HG02610 (cell line): ENCODE measurements at regions not wholly inside any gene's neighbourhood (a gene's known extent, or its start where the extent isn't known, plus 50 kb on each side); places are given as distances from the start of the nearest gene placed in this dataset.
A peak's percentile ranks its signal among the peaks of the same experiment; 100 is the strongest.
"Not testable (repeated sequence)": the region's sequence is repeated elsewhere in the genome, so short reads cannot be mapped to it uniquely, and the experiment has no call there.

Experiments
- ATAC-seq: cut with Tn5 transposase; IDR thresholded peaks from one replicate; pipeline ENCODE4 v1.9.1; 2021; ENCODE audit warnings: mild to moderate bottlenecking, moderate library complexity; ENCODE audit not compliant: unreplicated experiment

DNA sequence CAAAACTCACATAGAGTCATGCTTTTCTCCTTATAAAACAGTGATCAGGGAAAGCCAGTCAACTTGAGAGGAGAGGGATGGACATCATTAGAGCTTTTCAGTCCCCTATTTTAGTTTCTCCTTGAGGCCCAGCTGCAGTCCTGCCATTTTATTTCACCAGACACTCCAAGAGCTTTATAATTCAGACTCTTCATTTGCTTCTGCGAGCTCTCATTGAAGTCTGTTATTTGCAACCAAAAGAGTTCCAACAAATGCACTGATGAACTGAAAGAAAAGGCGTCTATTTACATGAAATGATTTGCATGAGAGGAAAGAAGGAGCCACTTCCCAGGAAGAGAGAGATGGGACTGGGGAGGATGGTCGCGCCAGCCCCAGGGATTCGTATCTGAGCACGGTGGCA is 86.8 kb downstream of the NDUFA12 start:
- no peak for ATAC-seq

DNA sequence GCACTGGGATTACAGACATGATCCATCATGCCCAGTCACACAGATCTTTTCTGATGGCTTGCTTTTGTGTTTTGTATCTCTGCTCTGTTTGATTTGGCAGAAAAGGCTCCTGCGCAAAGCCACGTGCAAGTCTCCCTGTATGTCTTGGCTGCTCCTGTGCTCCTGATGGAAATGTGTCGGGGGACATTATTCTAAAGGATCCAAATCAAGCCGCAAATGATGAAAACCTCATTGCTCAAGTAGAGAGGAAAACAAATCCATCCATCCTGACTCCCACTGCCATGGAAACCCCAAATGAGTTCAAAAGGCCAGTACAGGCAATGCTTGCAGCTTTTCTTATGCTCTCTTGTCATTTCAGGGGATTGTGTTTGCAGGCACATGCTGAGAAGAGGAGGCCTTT is 93.8 kb downstream of the NDUFA12 start:
- ATAC-seq: no peak

DNA sequence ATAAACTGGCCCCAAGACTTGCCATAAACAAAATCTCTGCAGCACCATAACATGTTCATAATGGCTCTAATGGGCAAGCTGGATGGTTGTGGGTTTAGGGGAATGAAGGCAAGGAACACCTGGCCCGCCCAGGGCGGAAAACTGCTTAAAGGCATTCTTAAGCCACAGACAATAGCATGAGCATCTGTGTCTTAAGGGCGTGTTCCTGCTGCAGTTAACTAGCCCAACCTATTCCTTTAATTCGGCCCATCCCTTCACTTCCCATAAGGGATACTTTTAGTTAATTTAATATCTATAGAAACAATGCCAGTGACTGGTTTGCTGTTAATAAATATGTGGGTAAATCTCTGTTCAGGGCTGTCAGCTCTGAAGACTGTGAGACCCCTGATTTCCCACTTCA is 97.7 kb downstream of the NDUFA12 start:
- ATAC-seq: not testable (repeated sequence)

DNA sequence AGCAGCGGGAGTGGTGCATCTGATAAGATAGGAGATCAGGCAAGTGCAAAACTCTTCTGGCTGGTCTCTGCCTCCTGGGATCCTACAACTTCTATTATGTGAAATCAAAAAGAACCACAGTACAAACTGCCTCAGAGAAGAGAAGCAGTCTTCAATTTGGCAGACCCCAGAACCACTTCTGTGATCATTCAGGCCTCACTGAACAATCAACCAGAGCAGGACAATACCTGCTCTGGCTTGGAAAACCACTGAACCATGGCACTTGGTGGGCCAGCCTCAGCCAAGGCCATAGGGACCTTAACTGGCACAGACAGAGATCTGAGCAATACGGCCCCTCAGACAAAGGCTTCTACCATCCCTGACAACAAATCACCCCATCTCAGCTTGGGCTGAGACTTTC is 103.0 kb downstream of the NDUFA12 start:
- ATAC-seq: no peak

DNA sequence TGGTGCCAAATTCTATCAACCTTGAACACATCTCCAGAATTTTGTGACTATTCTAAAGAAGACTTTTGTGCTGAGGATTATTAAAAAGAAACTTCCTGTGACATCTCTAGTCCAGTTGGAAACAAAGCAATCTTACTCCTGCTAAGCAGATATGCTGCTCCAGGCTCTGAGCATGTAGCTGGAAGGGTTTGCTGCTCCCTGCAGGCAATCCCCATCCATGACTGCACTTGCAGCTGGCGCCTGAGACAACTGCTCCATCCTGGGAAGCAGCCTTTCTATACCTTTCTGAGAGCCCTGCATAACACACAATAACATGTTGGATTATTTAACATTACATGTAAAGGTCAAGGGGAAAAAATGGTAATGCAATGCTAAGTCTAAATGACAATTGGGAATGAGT is 105.1 kb downstream of the NDUFA12 start:
- no peak for ATAC-seq

DNA sequence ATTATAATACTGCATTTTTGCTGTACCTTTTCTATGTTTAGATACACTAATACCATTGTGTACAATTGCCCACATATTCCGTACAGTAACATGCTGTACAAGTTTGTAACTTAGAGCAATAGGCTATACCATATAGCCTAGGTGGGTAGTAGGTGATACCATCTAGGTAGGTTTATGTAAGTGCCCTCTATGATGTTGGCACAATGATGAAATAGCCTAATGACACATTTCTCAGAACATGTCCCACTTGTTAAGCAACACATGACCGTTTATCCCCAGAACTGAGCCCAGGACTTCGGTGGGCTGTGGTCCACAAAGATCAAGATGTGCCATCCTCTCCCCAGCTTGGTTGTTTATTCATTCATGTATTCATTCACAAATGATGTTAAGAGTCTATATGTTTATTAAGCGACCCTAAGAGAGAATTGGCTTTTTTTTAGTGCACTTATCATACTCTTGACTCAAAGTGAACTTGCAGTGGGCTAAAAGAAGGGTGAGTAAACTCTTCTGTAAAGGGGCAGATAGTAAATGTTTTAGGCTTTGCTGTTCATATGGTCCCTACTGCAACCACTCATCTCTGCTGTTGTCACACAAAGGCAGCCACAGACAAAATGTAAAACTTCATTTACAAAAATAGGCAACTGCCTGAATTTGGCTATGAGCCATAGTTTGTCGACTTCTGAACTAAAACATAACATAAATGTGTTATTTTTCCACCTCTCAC is 110.8 kb downstream of the NDUFA12 start:
- ATAC-seq: no peak

DNA sequence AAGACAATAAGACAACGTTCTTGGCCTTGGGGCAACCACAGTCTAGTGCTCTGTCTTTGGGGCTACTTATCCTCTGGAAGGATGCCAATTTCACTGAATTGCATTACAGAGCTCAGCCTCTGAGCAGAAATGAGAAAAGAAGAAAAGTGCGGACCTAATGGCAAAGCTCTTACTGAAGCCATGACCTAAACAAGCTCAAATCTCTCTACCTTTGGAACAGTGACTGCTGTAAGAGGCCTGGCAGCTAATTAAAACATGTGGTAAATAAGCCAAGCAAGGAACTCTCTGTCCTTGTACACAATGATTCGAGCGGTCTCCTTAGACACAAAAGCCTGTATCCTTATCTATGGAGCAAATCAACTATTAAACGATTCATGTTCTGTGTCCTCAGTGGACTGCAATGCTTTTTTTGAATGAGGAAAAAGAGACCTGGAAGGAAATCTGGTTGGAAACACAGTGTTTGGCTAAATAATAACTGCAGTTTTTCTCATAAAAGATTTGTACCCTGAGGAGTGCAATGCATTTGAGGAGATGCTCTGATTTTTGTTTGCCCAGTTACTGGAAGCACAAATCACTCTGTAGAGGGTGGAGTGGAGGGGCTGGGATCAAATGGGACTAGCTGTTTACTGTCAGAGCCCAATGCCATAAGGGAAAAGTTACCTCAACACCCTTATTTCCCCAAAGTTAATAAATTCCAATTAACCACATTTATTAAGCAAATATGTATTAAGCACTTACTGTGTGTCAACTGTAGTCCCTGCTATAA is 113.9 kb downstream of the NDUFA12 start:
- no peak for ATAC-seq

DNA sequence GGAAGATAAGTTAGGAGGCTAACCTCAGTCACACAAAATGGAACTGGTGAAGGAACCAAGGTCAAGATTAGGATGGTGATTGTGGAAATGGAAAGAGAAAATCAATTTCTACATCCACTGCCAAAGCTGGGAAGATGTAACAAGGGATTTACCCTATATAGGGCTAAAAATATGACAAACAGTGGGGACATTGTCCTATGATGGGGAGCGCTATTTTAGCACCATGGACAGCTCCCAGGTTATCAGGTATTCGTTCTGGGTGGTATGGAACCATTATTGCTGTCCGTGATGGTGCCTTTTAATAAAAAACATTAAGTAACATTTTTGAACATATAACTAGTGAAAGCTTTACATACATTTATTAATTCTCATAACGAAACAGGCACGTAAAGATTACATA is 124.0 kb downstream of the NDUFA12 start:
- ATAC-seq: no peak

DNA sequence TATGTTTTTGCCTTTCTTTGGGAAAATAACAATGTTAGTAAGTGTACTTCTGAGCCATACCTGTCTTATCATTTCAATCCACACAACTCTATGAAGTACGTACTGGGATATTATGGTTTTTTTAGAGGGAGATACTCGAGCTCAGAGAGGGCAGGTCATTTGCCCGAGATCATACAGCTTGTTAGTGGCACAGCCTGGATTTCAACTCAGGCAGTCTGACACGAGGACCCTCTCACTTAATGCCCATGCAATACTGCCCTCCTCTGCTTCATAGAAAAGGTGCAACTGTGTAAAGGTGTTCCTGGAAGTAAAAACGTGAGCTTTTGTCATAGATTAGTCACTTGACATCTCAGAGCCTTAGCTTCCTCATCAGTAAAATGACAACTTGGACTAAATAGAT is 128.0 kb downstream of the NDUFA12 start:
- ATAC-seq: peak; percentile 56

DNA sequence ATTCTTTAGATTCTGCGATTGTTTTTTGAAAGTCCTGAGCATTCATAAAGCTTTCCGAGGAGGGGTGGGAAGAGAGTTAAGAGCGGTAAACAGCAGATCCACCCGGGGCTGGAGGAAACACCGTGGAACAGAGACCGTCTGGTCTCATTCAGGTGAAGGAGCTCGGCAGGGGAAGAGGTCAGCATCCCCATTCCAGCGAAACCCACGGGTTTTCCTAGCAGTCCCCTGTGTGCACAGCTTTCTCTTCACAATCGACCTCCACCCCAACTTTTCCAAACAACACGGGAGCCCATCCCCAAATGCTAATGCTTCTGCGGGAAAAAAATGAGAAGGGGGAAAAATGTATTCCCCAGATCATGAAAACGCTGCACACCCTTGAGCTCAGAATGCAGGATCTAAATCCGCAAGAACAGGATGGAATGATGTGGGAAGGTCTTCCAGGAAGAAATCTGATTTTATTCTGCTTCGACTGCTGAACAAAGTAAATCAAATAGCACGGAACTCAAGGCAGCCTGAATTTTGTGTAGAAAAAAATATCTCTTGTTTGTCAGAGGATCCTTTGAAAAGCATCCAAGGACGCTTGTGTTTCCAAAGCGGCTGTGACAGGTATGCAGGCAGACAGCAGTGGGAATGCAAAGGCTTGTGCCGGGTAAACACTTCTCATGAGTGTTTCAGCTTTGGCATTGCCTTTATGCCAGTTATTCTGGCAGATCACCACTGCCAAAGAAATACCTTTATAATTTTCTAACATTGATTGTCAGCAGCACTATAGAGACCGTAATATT is 128.8 kb downstream of the NDUFA12 start:
- ATAC-seq: no peak

DNA sequence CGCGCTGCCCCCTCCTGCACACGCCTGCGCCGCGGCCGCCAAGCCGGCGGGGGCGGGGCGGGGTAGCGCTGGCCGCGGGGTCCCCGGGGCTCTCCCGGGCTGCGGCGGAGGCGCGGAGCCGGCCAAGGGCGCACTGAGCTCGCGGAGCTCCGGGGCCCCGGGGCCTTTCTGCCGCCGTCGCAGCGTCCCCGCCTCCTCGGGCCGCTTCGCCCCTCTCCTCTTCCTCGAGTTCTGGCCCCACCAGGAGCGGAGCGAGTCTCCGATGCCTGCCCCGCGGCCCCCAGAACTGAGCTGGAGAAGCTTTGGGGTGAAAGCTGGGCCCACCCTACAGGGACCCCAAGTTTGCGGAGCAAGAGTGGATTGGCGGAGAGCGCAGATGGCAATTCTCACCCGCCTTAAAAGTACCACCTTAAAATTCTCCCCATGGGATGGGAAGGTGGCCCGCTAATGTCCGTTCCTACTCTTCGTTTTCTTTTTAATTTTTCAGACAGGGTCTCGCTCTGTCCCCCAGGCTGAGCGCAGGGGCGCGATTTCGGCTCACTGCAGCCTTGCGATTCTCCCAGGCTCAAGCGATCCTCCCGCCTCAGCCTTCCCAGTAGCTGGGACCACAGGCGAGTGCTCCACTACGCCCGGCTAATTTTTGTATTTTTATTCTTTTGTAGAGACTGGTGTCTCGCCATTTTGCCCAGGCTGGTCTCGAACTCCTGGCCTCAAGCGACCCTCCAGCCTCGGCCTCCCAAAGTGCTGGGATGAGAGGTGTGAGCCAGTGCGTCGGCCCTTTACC is 129.6 kb downstream of the NDUFA12 start:
- ATAC-seq: no peak

DNA sequence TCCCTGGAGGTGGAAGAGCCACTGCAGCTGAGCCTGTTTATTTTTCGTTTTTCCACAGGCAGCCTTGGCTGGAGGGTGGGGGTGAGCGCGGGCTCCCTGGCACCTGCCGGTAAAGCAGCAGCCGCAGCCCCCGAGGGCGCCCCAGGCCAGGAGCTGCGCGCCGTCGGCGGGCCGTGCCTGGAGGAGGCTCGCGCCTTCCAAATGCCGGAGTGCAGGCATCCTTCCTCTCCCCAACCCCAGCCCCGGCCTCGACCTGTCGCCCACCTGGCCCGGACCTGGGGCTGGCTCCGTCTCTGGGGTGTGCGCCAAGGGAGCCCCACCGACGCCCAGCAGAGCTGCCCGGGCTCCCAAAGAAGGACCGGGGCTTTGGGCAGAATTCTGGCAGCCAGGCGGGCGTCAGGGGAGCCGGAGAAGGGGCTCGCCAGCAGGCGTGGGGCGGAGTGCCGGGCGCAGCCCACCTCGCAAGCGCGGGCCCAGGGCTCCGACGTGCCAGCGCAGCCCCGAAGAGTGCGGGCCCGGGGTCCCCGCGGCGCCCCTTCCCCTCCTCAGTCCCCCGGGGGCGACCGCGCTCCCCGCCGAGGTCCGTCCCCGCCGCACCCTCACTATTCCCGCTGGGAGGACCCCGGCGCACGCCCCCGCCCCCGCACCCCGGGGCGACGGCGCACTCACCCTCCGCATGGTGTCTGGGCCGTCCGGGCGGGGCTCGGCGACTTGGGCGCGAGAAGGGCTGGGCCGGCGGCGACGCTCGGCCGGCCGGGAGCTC is 130.3 kb downstream of the NDUFA12 start:
- peak; percentile 76 for ATAC-seq

DNA sequence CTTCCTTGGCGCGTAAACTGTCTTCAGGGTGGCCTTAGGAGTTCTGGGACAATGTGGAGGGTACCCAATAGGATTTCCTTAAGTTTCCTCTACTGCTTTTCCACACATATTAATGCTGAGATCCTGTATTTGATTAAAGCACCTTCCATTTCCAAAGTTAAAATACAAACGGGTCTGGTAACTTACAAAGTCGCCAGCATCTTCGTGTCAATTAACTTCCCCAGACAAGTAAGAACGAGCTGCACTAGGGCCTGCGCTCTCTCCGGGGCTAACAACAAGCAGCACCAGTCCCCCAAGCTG is 130.9 kb downstream of the NDUFA12 start:
- no peak for ATAC-seq

DNA sequence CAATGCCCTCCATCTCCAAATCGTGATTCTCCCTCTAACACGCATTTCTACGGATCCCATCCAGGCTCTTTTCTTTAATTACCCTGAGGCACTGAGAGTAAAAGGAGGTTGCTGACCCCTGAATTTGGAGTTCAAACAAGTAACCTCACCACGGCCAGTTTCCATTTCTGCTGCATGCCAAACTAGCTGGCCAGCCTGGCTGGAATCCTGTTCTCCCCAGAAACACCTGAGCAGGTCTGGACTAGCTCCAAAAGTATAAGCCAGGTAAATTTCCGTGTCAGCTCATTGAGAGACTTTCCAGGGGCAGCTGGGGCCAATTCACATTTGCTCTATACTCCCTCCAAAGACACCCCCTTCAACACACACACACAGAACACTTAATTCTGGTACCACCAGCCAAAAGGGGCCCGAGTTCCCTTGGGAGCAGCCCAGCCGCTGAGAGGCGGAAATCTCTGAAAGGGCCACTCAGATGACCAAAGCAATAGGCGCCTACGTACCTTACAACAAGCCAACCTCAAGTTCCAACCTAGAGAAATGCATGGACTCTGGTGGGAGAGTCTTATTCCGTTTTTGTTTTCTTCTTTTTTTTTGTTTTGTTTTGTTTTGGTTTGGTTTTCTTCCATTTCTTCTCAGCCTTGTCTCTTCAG is 131.4 kb downstream of the NDUFA12 start:
- ATAC-seq: no peak

DNA sequence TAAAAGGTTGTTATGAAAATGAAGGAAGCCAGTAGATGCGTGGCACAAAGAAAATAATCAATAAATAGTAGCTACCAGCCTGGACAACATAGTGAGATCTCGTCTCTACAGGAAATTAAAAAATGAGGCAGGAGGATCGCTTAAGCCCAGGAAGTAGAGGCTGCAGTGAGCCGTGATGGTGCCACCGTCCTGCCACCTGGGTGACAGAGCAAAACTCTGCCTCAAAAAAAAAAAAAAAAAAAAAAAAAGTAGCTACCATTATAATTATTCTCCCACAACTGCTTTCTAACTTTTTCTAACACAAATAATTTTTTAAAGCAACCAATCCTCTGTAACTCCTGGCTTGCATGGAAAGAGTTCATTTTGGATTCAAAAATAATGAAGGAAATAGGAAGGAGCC is 133.0 kb downstream of the NDUFA12 start:
- ATAC-seq: no peak

DNA sequence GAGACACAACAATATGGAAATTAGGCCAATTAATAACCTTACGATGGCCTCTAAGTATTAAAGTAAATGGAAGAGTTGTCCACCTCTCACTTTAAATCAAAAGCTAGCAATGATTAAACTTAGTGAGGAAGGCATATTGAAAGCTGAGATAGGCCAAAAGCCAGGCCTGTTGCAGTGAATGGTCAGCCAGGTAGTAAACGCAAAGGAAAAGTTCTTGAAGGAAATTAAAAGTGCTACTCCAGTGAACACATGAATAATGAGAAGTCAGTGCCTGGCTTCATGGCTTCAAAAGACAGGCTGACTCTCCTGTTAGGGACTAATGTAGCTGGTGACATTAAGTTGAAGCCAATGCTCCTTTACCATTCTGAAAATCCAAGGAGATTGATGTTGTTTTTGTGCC is 135.3 kb downstream of the NDUFA12 start:
- no peak for ATAC-seq

DNA sequence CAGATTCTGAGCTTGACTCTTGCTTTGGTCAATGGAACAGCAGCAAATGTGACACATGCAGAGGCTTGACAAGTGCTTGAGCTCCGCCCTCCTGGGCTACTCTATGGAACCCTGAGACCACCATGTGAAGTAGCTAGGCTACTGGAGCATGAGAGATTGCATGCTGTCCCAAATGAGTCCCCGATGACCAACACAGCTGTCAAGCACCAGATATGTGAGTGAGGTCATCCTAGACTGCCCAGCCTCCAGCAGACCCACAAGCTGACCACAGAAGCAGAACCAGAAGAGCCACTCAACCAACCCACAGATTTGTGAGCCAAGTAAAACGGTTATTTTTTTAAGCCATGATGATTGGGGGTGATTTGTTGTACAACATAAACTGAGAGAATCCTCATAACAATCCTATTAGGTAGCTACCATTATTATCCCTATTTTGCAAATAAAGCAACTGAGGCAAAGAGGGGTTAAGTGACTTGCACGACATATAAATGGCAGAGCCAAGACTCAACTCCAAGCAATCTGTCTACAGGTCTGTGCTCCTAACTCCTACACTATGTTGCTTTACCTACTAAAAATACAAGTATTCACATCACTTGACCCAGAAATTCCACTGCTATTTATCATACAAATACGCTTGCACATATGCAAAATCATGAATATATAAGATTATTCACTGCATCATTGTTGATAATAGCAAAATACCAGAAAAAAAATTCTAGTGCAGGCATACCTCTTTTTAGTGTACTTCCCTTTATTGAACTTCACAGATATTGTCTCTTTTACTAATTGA is 136.2 kb downstream of the NDUFA12 start:
- ATAC-seq: no peak

DNA sequence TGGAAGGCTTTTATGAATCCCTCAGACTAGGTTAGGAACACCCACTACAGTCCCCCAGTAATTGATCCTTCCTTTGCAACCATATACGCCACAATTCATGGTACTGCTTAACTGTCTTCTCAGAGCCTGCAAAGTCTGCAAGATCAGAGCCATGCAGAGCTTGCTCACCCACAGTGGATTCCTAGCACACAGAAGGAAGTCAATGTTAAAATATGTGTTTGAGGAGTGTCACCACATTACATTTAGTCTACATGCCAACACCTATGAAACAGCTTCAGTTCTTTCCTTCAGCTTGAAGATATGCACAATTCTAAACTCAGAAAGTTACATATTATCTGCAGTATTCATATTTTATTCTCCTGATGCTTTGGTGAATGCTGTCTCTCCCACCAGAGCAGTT is 138.5 kb downstream of the NDUFA12 start:
- ATAC-seq: no peak

DNA sequence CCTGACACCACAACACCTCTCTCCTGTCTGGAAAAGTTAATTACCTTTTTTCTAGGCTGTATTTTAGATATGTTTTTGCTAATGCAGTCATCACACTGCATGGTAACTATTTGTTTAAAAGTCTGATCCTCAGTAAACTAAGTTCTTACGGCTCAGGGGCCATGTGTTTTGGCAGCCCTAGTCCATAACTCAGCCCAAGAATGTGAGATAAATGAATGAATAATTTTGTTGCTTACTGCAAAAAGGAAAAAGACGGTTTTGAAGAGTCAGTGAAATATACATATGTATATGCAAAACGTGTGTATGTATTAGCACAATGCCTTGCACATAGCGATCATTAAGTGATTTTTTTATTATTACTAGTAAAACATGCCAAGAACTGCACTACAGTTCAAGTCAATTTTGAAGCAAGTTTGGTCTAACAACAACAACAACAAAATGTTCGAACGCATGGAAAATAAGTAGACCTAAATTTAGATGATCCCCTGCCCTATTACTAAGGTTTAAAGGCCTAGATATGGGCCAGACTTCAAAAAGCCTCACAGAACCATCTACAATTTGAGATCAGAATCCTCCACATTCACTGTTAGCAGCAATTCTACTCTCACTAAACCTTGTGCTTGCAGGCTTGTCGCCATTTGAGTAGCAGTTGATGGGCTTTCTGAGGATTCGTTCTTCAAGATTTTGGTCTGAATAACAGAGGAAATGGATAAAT is 140.0 kb downstream of the NDUFA12 start:
- no peak for ATAC-seq
